SK-N-DZ (cell line): ENCODE measurements at regions not wholly inside any gene's neighbourhood (a gene's known extent, or its start where the extent isn't known, plus 50 kb on each side); places are given as distances from the start of the nearest gene placed in this dataset.
A peak's percentile ranks its signal among the peaks of the same experiment; 100 is the strongest.

Source experiments
- DNase-seq: peaks from one replicate; pipeline ENCODE4 v3.0.0-alpha.2; 2015; ENCODE audit warnings: low spot score

DNA sequence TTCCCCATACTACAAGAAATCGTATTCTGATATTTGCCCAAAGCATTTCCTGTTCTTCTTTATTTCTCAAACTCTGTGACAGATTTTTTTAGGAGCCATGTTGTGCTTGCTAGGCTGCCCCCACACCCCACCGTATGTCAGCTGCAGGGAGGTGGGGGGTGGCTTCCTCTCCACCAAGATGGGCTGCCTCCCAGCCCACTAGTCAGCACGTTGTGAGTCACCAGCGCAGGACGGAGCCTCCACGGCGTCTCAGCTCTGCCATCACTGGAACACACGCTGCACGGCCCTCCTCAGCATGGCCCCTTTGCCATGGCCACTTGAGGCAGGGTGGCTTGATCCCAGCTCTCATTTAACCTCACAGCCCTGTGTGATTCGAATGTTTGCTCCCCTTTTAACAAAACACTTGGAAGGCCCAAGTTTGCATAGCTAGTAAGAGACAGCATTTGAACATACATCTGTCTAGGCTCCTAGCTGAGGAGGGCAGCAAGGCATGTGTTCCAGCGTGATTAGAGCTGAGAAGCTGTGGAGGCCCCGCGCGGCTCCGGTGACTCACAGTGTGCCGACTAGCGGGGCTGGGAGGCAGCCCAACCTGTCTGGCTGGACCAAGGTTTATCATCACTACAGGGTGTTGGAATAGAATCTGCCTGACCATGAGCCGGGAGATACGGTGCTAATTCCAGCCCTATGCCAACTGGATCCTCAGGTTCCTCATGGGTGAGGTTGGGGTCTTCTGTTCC is 180.7 kb upstream of the NCAM1 start:
- no peak for DNase-seq

DNA sequence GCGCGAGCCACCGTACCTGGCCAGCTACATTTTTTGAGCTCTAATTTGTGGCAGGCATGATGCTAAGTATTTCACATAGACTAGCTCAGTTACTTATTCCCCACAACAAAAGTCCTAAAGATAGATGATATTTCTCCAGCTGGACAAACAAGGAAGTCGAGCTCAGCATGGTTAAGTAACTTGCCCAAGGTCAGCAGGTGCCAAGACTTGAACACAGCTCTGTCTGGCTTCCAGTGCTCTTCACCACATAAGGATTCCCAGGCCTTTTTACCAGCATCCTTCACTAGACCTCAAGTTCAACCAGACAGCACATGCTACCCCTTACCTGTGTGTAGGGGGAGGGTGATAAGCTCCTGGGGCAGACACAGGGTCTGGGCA is 177.3 kb upstream of the NCAM1 start:
- DNase-seq, result no peak

DNA sequence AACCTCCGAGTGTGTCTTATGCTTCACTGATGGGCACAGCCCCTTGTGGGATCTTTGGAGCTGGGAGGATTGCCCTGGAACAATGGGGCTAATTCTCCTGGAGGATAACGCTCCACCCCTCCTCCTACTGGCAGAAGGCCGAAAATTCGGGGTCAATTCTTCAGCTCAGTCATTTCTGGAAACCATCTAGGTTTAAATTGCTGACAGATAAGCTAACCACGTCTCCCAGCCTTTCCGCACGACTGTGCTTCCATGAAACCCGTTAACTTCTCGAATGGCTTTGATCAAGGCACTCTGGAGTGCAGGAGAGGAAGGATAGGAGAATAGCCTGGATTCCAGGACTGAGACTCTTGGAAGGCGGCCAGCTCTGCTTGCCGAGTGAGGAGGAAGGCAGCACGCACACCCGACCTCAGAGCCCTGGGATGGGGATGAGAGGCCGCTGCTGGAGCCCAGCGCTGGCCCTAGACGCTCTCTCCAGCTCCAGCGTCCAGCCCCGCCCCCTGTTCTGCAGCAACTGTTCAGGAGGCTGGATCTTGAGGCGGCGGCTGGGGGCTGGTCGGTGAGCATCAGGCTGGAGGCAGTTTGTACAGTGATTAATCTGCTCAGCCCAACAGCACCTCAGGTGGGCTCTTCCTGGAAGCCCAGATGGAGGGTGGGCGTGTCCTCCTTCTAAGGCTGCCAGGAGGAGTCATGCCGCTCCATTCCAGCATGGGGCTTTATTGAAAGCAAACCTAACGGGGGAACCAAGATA is 176.7 kb upstream of the NCAM1 start:
- DNase-seq, result peak; percentile 76

DNA sequence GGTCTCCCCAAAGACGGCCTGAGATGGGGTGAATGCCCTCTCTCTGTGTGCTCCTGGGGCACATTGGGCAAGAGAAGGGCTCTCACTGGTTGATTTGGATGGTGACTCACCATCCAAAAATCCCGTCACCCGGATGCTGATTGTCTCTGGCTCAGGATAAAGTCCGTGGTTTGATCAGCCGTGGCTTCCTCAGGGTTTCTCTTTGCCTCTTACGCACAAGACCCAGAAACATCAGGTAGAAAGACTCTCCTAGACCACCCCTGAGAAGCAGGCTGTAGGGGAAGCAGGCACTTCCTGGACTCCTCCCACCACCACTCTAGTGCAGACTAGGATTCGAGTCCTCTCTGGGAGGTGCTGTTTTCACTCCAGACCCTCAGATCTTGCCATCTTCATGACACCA is 176.1 kb upstream of the NCAM1 start:
- no peak for DNase-seq

DNA sequence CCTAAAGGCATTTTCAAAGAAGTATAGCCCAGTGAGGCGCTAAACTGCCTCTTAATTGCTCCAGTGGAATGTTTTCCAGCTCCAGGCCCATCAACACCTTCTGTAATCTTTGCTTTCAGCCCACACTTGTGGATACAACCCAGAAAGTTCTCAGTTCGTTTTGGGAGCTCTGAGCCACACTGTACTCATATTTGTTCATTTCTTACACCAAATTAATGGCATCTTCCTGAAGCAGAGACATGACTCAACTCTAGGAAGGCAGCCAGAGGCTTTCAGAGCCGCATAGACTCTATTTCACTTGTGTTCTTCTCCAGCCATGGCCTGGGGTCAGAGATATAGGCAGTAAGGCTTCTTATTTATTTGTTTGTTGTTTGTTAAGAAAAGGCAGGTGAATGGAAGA is 175.5 kb upstream of the NCAM1 start:
- DNase-seq, result no peak

DNA sequence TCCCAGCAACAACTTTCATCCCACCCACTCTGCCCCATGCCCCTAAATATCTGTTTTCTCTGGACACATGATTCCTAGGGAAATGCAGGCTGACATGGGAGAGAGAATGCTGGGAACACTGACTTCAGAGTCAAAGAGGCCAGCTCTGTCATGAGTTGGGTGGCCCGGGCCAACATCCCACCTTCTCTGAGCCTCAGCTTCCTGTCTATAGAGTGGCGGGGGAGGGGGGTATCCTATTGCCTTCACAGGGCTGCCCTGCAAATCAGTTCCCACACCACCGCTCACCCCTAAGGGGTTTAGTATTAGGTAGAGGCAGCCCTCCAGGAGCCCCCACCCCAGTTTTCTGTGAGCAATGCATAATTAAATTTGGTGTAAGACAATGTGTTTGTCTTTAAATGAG is 175.0 kb upstream of the NCAM1 start:
- DNase-seq, result no peak

DNA sequence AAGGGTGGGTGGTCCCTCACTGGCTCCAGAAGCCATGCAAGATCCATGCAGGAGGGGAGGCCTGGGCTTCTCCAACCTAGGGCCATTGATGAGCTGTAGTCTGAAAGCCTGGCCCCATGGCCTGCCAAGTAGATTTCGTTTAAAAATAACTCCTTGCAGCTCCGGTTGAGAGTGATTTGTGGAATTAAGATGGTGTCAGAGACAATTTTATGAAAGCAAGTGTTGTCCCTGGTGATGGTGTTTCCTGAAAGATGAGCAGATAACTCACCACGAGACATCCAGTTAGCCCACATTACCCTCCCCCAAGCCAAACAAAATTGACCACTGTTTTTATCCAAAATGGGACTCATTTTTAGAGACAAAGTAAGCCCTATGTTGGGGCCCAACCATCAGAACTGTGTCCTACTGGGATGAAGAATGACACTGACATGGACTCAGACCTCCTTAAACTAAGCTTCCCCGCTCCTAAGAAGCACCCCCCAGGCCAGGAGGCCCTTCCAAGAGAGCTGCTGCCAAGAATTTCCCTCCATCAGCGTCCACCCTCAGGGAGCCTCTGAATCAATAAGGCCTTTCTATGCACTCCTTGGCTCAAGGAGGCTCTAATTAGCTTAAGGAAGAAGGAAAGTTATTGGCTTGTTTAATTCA is 174.2 kb upstream of the NCAM1 start:
- no peak for DNase-seq

DNA sequence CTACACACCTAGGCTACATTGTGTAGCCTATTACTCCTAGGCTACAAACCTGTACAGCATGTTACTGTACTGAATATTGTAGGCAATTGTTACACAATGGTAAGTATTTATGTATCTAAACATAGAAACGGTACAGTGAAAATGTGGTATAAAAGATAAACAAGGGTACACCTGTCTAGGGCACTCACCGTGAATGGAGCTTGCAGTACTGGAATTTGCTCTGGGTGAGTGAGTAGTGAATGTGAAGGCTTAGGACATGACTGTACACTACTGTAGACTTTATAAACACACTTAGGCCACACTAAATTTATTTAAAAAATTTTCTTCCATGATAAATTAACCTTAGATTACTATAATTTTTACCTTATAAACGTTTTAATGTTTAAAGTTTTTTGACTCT is 171.7 kb upstream of the NCAM1 start:
- no peak for DNase-seq

DNA sequence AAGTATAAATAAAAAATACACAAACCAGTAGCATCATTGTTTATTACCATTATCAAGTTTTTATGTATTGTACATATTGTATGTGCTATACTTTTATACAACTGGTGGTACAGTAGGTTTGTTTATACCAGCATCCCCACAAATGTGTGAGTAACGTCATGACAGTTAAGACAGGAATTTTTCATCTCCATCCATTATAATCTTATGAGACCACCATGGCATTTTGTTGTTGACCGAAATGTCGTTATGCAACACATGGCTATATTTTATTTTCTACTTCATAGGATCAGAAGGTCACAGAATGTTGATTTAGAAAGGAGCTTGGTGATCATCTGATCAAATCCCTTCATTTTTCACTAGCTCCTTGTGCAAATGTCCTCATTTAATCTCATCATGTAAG is 170.9 kb upstream of the NCAM1 start:
- no peak for DNase-seq

DNA sequence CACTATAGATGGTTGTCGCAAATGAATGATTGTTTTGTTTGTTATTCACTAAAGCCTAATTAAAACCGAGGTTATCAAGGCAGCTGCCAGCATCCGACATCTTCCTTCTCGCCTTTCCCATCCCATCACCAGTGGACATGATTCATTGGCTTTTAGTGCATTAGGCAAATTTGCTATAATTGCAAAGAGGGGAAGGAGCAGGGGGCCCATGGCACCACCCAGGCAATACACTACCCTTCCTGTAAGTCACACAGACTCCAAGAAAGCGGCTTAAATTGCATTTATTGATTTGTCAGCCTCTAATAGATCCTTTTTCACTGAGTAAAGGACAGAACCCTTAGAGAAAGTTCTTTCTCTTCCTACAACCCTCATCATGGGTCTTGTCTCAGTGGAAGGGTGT is 169.2 kb upstream of the NCAM1 start:
- no peak for DNase-seq

DNA sequence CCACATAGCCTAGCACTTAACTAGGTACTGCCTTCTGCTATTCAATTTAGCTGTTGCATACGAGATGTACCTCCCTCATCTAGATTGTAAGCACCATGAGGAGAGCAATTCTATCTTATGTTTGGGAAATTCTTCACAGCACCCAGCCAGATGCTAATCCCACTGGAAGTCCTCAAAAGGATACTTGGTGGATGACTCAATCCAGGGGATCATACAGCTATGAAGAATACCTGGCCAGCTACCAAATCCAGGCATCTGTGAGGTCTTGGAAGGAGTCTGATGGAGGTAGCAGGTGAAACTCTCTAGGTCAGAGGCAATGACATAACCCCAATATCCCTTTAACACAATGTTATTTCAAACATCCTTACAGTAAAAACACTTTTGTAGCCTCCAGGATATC is 167.8 kb upstream of the NCAM1 start:
- no peak for DNase-seq

DNA sequence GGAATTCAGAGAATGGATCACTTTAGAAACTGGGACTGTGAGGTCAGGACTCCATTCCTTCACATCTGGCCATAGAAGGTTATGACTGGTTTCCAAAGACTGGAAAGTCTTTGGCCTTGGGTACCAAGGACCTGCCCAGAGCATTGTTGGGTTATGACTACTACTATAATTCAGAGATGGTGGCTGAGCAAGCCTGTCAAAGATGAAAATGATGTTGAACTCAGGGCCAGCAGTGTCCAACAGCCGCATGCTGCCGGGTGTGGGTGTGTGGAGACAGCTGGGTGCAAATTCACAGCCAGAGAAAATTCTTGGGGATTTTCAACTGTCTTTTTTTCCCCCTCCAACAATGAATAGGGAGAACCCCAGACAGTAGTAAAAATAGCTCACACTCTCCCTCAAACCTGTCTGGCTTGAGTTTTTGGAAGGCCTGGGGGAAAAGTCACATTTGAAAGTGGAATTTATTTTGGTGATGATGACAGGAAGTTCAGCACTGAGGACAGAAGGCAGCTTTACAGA is 166.8 kb upstream of the NCAM1 start:
- no peak for DNase-seq

DNA sequence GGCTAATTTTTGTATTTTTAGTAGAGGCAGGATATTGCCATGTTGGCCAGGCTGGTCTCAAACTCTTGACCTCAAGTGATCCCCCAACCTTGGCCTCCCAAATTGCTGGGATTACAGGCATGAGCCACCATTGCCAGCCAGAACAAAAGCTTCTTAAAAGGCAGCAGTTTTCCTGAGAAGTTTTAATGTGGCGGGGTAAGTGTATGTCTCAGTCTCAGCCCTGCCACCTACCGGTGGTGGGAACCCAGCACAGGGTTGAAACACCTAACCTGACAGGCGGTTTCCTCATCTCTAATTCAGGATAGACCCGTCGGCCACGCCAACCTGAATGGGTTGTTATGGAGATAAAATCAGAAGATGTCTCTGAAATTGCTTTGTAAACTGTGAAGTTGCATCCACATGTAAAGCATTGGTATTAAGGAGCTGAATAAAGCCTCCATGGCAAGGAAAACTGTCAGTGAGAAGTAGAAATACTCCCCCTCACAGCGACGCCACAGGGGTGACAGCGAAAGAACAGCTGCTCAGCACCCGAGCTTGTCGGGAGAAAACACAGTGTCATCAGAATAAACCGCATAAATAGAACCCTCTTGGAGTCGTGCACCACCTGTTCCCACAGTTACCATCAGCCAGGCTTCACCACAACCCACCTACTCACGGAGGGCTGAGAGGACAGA is 165.9 kb upstream of the NCAM1 start:
- DNase-seq, result peak; percentile 68

DNA sequence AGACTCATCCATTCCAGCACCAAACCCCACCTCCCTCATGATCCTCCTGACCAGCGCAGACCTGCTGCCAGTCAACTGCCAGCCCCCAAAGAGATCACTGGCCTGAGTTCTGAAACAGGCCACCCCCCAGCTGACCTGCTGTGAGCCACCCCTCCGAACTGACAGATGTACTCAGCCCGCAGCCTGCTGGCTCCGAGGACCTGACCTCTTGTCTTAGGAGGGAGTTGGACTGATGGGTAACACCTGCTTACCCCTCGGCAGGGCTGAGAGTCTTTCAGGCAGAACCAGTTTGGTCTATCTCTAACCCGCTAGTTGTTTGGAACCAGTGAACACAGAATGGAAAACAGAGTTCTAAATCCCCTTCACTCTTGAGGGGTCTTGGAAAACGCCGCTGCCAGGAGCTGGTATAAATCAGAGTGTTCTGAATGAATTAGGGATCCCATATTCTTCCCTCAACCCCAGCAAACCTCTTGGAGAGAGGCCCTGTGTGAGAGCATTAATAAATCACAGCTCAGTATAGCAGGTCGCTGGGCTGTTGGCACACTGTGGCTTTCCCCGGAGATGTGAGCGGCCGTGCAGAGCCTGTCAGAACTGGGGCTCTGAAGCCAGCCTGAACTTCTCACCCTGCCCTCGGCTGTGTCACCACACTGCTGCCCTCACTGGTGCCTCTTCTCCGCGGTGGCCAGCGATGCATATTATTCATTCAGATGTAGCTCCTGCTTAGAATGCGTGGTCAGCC is 165.1 kb upstream of the NCAM1 start:
- DNase-seq, result no peak

DNA sequence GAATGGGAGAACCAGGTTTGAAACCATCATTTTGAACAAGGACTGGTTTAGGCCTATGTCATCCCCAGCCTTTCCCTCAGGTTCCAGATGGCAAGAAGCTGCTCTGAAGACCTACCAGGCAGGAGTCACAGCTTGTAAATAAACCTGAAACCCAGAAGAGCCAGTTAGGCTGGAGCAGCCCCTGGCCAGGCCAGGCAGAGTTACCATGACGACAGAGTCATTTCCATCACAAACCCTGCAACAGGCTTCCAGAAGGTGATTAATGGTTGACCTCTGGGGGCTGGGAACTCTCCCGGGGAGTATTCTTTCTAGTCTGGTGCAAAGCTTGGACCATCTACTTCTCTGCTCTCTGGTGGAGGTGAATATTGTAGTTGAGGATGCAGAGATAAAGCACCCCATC is 164.1 kb upstream of the NCAM1 start:
- DNase-seq, result peak; percentile 70

DNA sequence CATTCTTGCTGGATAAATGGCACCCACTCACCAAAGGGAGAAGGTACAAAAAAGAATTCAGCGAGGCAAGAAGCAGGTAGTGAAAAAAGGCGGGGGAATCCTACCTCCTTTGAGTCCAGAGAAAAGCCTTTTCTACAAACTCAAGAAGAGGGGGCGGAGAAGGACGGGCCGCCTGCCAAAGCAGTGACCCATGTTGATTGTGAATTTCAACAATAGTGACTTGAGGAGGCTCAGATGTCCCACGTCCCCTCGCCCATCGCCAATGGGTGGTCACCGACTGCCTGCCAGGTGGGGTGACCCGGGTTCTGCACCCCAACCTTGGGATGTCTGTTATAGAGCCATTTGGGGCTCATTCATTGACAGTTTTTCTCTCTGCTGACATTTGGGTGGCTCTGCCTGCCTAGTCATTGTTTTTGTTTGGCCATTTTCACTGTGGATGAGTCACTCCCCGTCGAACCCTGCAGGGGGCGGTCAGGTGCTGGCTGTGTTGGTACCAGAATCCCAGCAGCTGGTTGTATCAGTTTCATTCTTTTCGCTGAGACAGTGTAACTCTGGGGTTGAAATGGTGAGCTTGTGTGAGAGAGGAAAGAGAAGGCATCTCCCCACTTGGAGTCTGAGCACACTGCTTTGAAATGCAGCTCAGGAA is 163.4 kb upstream of the NCAM1 start:
- no peak for DNase-seq

DNA sequence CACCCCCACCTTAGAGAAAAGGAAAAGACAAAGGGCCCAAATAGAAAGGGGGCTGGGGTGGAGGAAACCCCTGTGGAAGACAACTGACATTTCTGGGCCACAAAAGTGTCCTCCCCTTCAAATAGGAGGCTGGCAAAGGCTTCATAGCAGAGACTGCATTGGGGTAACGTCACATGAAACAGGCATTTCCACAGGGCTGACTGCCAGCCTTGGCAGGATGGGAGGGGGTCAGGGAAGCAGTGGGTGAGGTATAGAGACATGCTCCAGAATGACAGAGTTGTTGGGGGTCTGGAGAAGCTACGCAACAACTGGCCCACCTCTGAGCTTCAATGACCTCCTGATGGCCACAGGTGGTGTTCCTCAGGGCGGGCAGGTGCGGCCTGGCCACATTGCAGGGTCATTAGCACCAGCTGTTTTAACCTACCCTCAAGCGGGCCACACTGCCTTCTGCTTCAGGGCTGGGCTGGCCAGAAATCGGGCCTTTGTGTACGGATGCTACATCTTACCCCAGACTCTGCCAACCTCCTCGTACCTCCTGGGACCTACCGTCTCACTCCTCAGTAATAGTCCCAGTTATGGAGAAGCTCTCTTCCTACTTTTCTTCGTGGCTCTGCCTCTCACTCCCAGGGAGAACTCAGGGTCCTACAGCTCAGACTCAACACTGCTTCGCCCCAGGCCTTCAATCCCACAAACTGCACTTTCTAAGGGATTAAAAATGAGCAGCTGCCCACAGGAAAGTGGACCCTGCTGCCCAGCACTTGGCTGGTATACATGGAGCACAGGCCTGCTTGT is 160.0 kb upstream of the NCAM1 start:
- no peak for DNase-seq

DNA sequence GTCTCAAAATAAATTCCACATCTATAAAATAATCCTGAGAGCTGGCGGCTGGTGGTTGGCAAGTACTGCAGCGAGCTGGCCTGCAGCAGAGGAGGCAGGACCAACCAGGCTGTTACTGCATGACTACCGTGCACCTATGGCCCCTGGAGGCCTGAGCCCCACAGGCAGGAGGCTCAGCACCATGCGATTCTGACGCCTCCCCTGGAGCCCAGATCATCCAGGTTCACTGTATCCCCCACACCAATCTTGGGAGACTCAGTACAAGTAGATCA is 159.5 kb upstream of the NCAM1 start:
- no peak for DNase-seq

DNA sequence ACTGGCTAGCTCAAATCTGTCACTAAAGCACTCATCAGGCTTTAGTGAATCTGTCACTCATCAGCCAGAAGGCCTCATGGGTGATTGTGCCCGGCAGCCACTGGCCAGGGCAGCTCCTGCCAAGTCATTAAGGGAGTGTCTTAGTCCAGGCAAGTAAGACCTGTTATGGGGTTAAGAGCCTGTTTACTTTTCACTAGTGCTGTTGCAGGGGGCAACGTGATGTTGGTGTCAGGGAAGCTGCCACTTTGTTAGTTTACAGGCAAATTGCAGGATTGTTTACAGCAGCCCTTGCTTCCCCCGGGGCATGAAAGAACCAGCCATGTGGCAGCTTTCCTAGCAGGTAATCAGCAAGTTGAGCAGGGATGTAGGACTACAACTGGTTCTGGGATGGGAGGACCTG is 155.6 kb upstream of the NCAM1 start:
- DNase-seq, result no peak

DNA sequence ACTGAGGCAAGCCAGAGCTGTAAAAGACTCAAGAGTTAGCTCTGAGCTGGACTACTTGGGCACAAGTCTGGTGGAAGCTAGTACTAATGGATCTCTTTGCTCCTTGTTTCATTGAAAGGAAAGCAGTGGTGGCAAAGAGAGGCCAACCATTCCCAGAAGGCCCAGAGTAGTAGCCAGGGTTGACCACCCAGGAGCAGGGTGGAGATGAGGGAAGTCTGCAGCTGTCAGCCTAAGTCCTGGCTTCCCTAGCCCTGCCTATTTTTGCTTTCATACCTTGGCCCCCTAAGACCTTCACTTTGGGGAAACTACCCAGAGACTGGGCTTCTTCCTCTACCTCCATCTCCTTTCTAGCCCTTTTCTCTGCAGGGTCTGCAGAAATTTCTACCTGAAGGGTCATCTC is 155.0 kb upstream of the NCAM1 start:
- no peak for DNase-seq
